CD14-positive monocyte (primary cell): ENCODE measurements at regions not wholly inside any gene's neighbourhood (a gene's known extent, or its start where the extent isn't known, plus 50 kb on each side); places are given as distances from the start of the nearest gene placed in this dataset.

Experiments
- DNase-seq, 3 donors: peaks; one replicate each; pipeline ENCODE4 v3.0.0-alpha.2; 2011 to 2022
- H2AFZ ChIP-seq: 2 replicates; pipeline ENCODE4 v1.6.0; 2012; ENCODE audit warnings: mild to moderate bottlenecking, low read depth, low read length, inconsistent platforms; ENCODE audit not compliant: insufficient read depth, poor library complexity, severe bottlenecking
- H3K27ac ChIP-seq, 2 donors: 1 replicate in 1 of 2; 2 replicates in 1 of 2; pipeline ENCODE4 v1.5.1; 2012 to 2013; ENCODE audit warnings: low read length in 2 of 2, control low read depth in 1 of 2, inconsistent platforms in 1 of 2, low read depth in 1 of 2, mild to moderate bottlenecking in 1 of 2
- H3K27me3 ChIP-seq, 2 donors: one replicate each; pipeline versions ENCODE4 v1.6.0 to v1.6.1; 2011 to 2013; ENCODE audit warnings: low read length in 2 of 2; ENCODE audit not compliant: control insufficient read depth in 2 of 2, insufficient read depth in 2 of 2
- H3K36me3 ChIP-seq, 2 donors: replicated peaks in 1 of 2; 1 replicate in 1 of 2; 2 replicates in 1 of 2; pipeline versions ENCODE4 v1.5.1 to v1.6.1; 2012 to 2013; ENCODE audit warnings: low read length in 2 of 2, control low read depth in 1 of 2, inconsistent platforms in 1 of 2, mild to moderate bottlenecking in 1 of 2; ENCODE audit not compliant: insufficient read depth in 2 of 2, control insufficient read depth in 1 of 2
- H3K4me1 ChIP-seq, 2 donors: 1 replicate in 1 of 2; 2 replicates in 1 of 2; pipeline versions ENCODE4 v1.5.1 to v1.6.1; 2012 to 2013; ENCODE audit warnings: low read length in 2 of 2, control low read depth in 1 of 2, inconsistent platforms in 1 of 2, mild to moderate bottlenecking in 1 of 2, moderate library complexity in 1 of 2; ENCODE audit not compliant: insufficient read depth in 2 of 2, control insufficient read depth in 1 of 2
- H3K4me2 ChIP-seq: replicated peaks from 2 replicates; pipeline ENCODE3; 2012; ENCODE audit warnings: low read length, moderate library complexity, mild to moderate bottlenecking; ENCODE audit not compliant: poor library complexity, severe bottlenecking; ENCODE audit errors: extremely low read depth
- H3K4me3 ChIP-seq, 3 experiments: fragments of 200-600 bp in 1 of 3; sonication (generic) in 1 of 3; replicated peaks in 1 of 3; 1 replicate in 2 of 3; 2 replicates in 1 of 3; pipeline ENCODE4 v1.5.1; 2011 to 2013; ENCODE audit warnings: low read length in 3 of 3, mild to moderate bottlenecking in 3 of 3, control low read depth in 2 of 3, low read depth in 2 of 3, inconsistent platforms in 1 of 3, moderate library complexity in 1 of 3
- H3K79me2 ChIP-seq: 2 replicates; pipeline ENCODE4 v1.6.0; 2012; ENCODE audit warnings: mild to moderate bottlenecking, control low read depth, inconsistent platforms, low read length, moderate library complexity; ENCODE audit not compliant: insufficient read depth
- H3K9ac ChIP-seq: 2 replicates; pipeline ENCODE4 v1.6.0; 2017; ENCODE audit warnings: low read length, mild to moderate bottlenecking; ENCODE audit not compliant: insufficient read depth, poor library complexity, severe bottlenecking
- H3K9me3 ChIP-seq, 2 donors: replicated peaks in 1 of 2; 1 replicate in 1 of 2; 2 replicates in 1 of 2; pipeline versions ENCODE4 v1.5.1 to v1.6.1; 2012 to 2013; ENCODE audit warnings: low read length in 2 of 2, control low read depth in 1 of 2; ENCODE audit not compliant: control insufficient read depth in 1 of 2, insufficient read depth in 1 of 2
- H4K20me1 ChIP-seq: 2 replicates; pipeline ENCODE4 v1.6.0; 2012; ENCODE audit warnings: mild to moderate bottlenecking, low read length, control low read depth, moderate library complexity; ENCODE audit not compliant: insufficient read depth
- H3K27ac Mint-ChIP-seq, 7 donors: one replicate each; pipeline ENCODE4 v1.8.0; 2020; ENCODE audit warnings: mild to moderate bottlenecking in 7 of 7, mixed read lengths in 7 of 7, moderate library complexity in 6 of 7, inconsistent platforms in 2 of 7
- H3K27me3 Mint-ChIP-seq, 3 donors: one replicate each; pipeline ENCODE4 v1.8.0; 2021 to 2022; ENCODE audit warnings: low read depth in 3 of 3, mild to moderate bottlenecking in 3 of 3, mixed read lengths in 3 of 3, moderate library complexity in 3 of 3, inconsistent platforms in 1 of 3
- H3K36me3 Mint-ChIP-seq, 2 donors: one replicate each; pipeline ENCODE4 v1.8.0; 2020; ENCODE audit warnings: mixed read lengths in 2 of 2, inconsistent platforms in 1 of 2, mild to moderate bottlenecking in 1 of 2
- H3K4me1 Mint-ChIP-seq: one replicate; pipeline ENCODE4 v1.8.0; 2020; ENCODE audit warnings: mild to moderate bottlenecking, mixed read lengths
- H3K4me3 Mint-ChIP-seq, 2 donors: one replicate each; pipeline ENCODE4 v1.8.0; 2020; ENCODE audit warnings: mild to moderate bottlenecking in 2 of 2, mixed read lengths in 2 of 2, moderate library complexity in 1 of 2
- H3K9me3 Mint-ChIP-seq, 7 donors: one replicate each; pipeline ENCODE4 v1.8.0; 2020 to 2022; ENCODE audit warnings: mixed read lengths in 7 of 7, mild to moderate bottlenecking in 6 of 7, moderate library complexity in 6 of 7, inconsistent platforms in 2 of 7
- CTCF ChIP-seq: fragments of 200-600 bp; IDR thresholded peaks from one replicate; pipeline ENCODE4 v1.8.0; 2022; ENCODE audit warnings: antibody characterized with exemption, mild to moderate bottlenecking
- WGBS: methylation state at CpG from one replicate; pipeline ENCODE4 v1.1.5; 2013; ENCODE audit warnings: missing lambda C conversion rate; ENCODE audit not compliant: insufficient coverage; 5-methylcytosine and 5-hydroxymethylcytosine counted together
- intact Hi-C, 2 donors: fragments of 100-400 bp; cut with micrococcal nuclease; formaldehyde crosslinking; loops; one replicate each; pipeline versions ENCODE4 v1.15.0 to v1.15.1; 2023

- Histone ChIP-seq H4K20me1 (no peaks in the 10 kb centered on the region), H3K4me2 (no peak overlapping the region), H3K9ac (no peak overlapping the region), H3K79me2 (no peaks in the 10 kb centered on the region), H3K4me3 (no peak overlapping the region), H3K36me3 (no peaks in the 10 kb centered on the region), H3K27ac (no peak overlapping the region), H3K4me1 (no peaks in the 10 kb centered on the region), H3K9me3 (peaks cover 39 to 51% of the 10 kb centered on the region in 2 donors), H2AFZ (no peak overlapping the region), H3K27me3 (no peaks in the 10 kb centered on the region)
- WGBS: 77% methylated on average over 3 of the region's 4 CpGs
- Mint-ChIP-seq H3K4me1 (no peaks in the 10 kb centered on the region), H3K4me3 (no peak overlapping the region), H3K27ac (no peak overlapping the region), H3K9me3 (peaks cover 14 to 40% (median 29%) of the 10 kb centered on the region in 7 donors), H3K27me3 (peaks cover 0 to 2% (median 0%) of the 10 kb centered on the region in 3 donors), H3K36me3 (no peaks in the 10 kb centered on the region)
- DNase-seq: no peak
- intact Hi-C loops: no loop called here
- no peak for TF ChIP-seq CTCF
Measured at GRCh38 chr7:68601826-68602225, 996.4 kb upstream of the AUTS2 start.

GRCh38 chr7:68604541-68604940 lies 993.7 kb upstream of the AUTS2 start:
- Histone ChIP-seq H3K36me3 (no peaks in the 10 kb centered on the region), H3K9ac (no peak overlapping the region), H3K4me2 (no peak overlapping the region), H3K4me1 (no peaks in the 10 kb centered on the region), H2AFZ (no peak overlapping the region), H3K4me3 (no peak overlapping the region), H3K27me3 (no peaks in the 10 kb centered on the region), H3K27ac (no peak overlapping the region), H4K20me1 (no peaks in the 10 kb centered on the region), H3K9me3 (peaks cover 25 to 48% of the 10 kb centered on the region in 2 donors), H3K79me2 (no peaks in the 10 kb centered on the region)
- no peaks in the 10 kb centered on the region for H3K36me3 Mint-ChIP-seq
- intact Hi-C loops: no loop called here
- 0% methylated on average over 1 of the region's 1 CpG for WGBS
- no peak overlapping the region for H3K27ac Mint-ChIP-seq
- DNase-seq: no peak
- no peak overlapping the region for H3K4me3 Mint-ChIP-seq
- TF ChIP-seq CTCF: no peak
- H3K27me3 Mint-ChIP-seq: peaks cover 0 to 2% (median 0%) of the 10 kb centered on the region in 3 donors
- no peaks in the 10 kb centered on the region for H3K4me1 Mint-ChIP-seq
- peaks cover 12 to 29% (median 24%) of the 10 kb centered on the region in 7 donors for H3K9me3 Mint-ChIP-seq
